ENCODE measurements at regions not wholly inside any gene's neighbourhood (a gene's known extent, or its start where the extent isn't known, plus 50 kb on each side); places are given as distances from the start of the nearest gene placed in this dataset.

- no peak for DNase-seq
Measured at GRCh38 chr5:98714710-98715288, 58.7 kb upstream of the RGMB start.

GRCh38 chr5:98721231-98721928, 52.1 kb upstream of the RGMB start:
- DNase-seq: no peak

GRCh38 chr5:98722188-98722587, 51.3 kb upstream of the RGMB start:
- no peak for DNase-seq

- no peak for DNase-seq
Measured at GRCh38 chr5:98723061-98723460, 50.4 kb upstream of the RGMB start.
